ENCODE measurements at regions not wholly inside any gene's neighbourhood (a gene's known extent, or its start where the extent isn't known, plus 50 kb on each side); places are given as distances from the start of the nearest gene placed in this dataset.

DNA sequence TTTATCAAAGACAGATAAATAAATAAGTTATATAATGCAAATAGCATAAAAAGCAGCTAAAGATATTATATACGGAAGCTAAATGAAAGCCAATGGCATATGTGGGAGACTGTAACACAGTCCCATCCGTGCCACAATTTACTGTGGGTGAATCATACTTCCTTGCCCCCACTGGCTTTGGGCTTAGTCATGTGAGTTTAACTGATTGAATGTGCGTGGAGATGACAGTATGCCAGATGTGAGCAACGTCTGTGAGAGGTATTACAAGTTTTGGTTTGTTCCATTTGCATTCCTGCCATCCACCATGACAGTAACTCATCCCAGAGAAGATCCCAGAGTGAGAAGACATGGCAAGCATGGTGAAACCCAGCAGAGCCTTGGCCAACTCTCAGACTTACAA, 340.0 kb downstream of the SUCLA2 start:
- TF ChIP-seq CTCF (IDR thresholded peaks at IDR 0.05) (no peak), EZH2 (IDR thresholded peaks at IDR 0.05; ENCODE audit: borderline replicate concordance, insufficient read depth, low read depth, low read length, poor library complexity, severe bottlenecking) (no peak)

Measured in B cell (primary cell).